ENCODE measurements at regions not wholly inside any gene's neighbourhood (a gene's known extent, or its start where the extent isn't known, plus 50 kb on each side); places are given as distances from the start of the nearest gene placed in this dataset.

DNA sequence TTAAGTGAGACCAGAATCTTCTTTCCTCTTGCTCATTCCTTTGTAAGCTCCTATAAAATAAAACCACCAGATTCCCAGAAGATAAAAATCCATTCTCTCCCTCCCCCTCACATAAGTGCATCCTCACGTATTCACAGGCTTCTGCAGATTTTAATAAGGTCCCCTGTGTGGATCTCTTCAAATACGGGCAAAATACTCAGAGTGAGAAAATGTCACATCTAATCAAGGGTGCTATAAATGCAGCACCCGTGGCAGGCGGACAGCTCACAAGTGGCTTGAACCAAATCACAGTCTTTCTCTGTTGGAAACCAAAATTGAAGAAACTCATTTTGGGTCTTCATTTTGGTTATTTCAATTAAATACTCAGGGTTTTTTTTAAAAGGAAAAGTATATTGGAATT, 212.9 kb upstream of the CMC1 start:
- no peak overlapping the region for H3K27ac ChIP-seq
- H3K4me1 ChIP-seq, result no peaks in the 10 kb centered on the region
- DNase-seq (ENCODE audit: low spot score in 2 of 2), result no peak
- peaks cover 25 to 29% of the 10 kb centered on the region in 2 donors for H3K9me3 ChIP-seq
- H3K36me3 ChIP-seq, result no peaks in the 10 kb centered on the region
- no peak overlapping the region for H3K4me3 ChIP-seq
- intact Hi-C loops (cut with DNase I; ENCODE audit: low total_unique reads), result no loop called here
- no peaks in the 10 kb centered on the region for H3K27me3 ChIP-seq
- TF ChIP-seq POLR2A (IDR thresholded peaks at IDR 0.05) (no peak), POLR2AphosphoS5 (IDR thresholded peaks at IDR 0.05) (no peak), CTCF (IDR thresholded peaks at IDR 0.05) (no peak)

GRCh38 chr3:28033059-28033784, 208.2 kb upstream of the CMC1 start:
- no peak for TF ChIP-seq POLR2AphosphoS5 (IDR thresholded peaks at IDR 0.05)
- TF ChIP-seq POLR2A (IDR thresholded peaks at IDR 0.05), result no peak
- TF ChIP-seq CTCF (IDR thresholded peaks at IDR 0.05), result no peak
- H3K4me1 ChIP-seq, result no peaks in the 10 kb centered on the region
- no peaks in the 10 kb centered on the region for H3K27me3 ChIP-seq
- H3K9me3 ChIP-seq, result peaks cover 11 to 19% of the 10 kb centered on the region in 2 donors
- no peak overlapping the region for H3K27ac ChIP-seq
- intact Hi-C loops (cut with DNase I; ENCODE audit: low total_unique reads), result no loop called here
- no peaks in the 10 kb centered on the region for H3K36me3 ChIP-seq
- no peak overlapping the region for H3K4me3 ChIP-seq
- DNase-seq (ENCODE audit: low spot score in 2 of 2), result no peak

GRCh38 chr3:28036599-28037575, 204.5 kb upstream of the CMC1 start:
- Histone ChIP-seq H3K27me3 (no peaks in the 10 kb centered on the region), H3K27ac (no peak overlapping the region), H3K9me3 (peaks cover 11 to 19% of the 10 kb centered on the region in 2 donors), H3K4me1 (no peaks in the 10 kb centered on the region), H3K4me3 (no peak overlapping the region), H3K36me3 (no peaks in the 10 kb centered on the region)
- intact Hi-C loops (cut with DNase I; ENCODE audit: low total_unique reads), result no loop called here
- TF ChIP-seq POLR2AphosphoS5 (IDR thresholded peaks at IDR 0.05) (no peak), POLR2A (IDR thresholded peaks at IDR 0.05) (no peak), CTCF (IDR thresholded peaks at IDR 0.05) (no peak)
- DNase-seq (ENCODE audit: low spot score in 2 of 2), result no peak

DNA sequence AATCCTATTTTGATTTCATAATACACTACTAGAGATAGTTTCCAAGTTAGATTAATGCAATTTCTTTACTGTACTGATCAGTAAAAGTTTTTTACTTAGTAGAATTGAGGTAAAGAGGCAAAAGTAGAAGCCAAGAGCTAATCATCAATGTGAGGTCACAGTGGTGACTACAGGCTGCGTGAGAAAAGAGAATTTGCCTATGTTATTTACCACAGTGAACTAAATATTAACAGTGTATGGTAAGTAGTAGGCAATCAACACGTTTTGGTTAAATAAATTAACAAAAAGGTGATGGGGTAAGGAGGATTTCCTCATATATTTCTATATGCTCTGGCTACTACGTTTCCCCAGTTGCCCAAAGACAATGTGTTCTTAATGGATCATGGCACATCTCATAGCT, 202.2 kb upstream of the CMC1 start:
- no peak for TF ChIP-seq POLR2AphosphoS5 (IDR thresholded peaks at IDR 0.05)
- no peak for TF ChIP-seq POLR2A (IDR thresholded peaks at IDR 0.05)
- no peak for TF ChIP-seq CTCF (IDR thresholded peaks at IDR 0.05)
- DNase-seq (ENCODE audit: low spot score in 2 of 2), result no peak
- H3K36me3 ChIP-seq, result no peaks in the 10 kb centered on the region
- H3K27ac ChIP-seq, result no peak overlapping the region
- no peaks in the 10 kb centered on the region for H3K9me3 ChIP-seq
- H3K4me1 ChIP-seq, result no peaks in the 10 kb centered on the region
- H3K4me3 ChIP-seq, result no peak overlapping the region
- intact Hi-C loops (cut with DNase I; ENCODE audit: low total_unique reads), result no loop called here
- H3K27me3 ChIP-seq, result no peaks in the 10 kb centered on the region

DNA sequence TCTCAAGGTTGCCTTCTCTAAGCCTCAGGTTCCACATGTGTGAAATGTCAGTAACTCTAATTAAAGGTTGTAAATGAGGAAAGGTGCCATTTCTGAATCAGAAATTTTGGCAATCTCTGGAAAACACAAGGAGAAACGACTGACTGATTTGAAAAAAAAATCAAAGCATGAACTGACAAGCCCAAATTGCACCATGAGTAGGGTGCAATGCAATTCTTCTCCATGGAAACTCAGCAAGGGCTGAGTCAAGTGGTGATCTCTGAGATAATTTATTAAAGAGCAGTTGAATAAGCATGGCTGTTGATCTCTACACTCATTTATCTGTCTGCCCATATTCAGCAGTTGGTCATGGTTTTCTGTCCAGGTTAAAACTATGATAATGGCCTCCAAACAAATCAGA, 201.6 kb upstream of the CMC1 start:
- Histone ChIP-seq H3K36me3 (no peaks in the 10 kb centered on the region), H3K4me3 (no peak overlapping the region), H3K9me3 (no peaks in the 10 kb centered on the region), H3K27me3 (no peaks in the 10 kb centered on the region), H3K27ac (no peak overlapping the region), H3K4me1 (no peaks in the 10 kb centered on the region)
- no peak for DNase-seq (ENCODE audit: low spot score in 2 of 2)
- TF ChIP-seq CTCF (IDR thresholded peaks at IDR 0.05), result no peak
- TF ChIP-seq POLR2A (IDR thresholded peaks at IDR 0.05), result no peak
- TF ChIP-seq POLR2AphosphoS5 (IDR thresholded peaks at IDR 0.05), result no peak
- intact Hi-C loops (cut with DNase I; ENCODE audit: low total_unique reads), result no loop called here

All from breast epithelium (tissue), 4 donors.